Body of pancreas (tissue), 4 donors: ENCODE measurements at regions not wholly inside any gene's neighbourhood (a gene's known extent, or its start where the extent isn't known, plus 50 kb on each side); places are given as distances from the start of the nearest gene placed in this dataset.
"Not testable (repeated sequence)": the region's sequence is repeated elsewhere in the genome, so short reads cannot be mapped to it uniquely, and the experiment has no call there.

Source experiments
- ATAC-seq: fragments of 150-250 bp; one replicate; pipeline ENCODE4 v1.9.1; 2016
- DNase-seq, 4 donors: peaks; one replicate each; pipeline ENCODE4 v3.0.0-alpha.2; 2019
- H3K27ac ChIP-seq, 4 donors: fragments of 200-600 bp; sonication (generic); 1 replicate in 3 of 4; 2 replicates in 1 of 4; pipeline versions ENCODE4 v1.5.1 to v1.6.1; 2016 to 2019; ENCODE audit warnings: mild to moderate bottlenecking in 1 of 4, mixed read lengths in 1 of 4, moderate library complexity in 1 of 4
- H3K27me3 ChIP-seq, 2 donors: fragments of 200-600 bp; sonication (generic); one replicate each; pipeline ENCODE4 v1.6.0; 2016; ENCODE audit warnings: mild to moderate bottlenecking in 1 of 2
- H3K36me3 ChIP-seq, 2 donors: fragments of 200-600 bp; sonication (generic); replicated peaks in 1 of 2; 2 replicates each; pipeline ENCODE4 v1.5.1; 2016; ENCODE audit warnings: low read depth in 2 of 2; ENCODE audit not compliant: insufficient read depth in 1 of 2
- H3K4me1 ChIP-seq: fragments of 200-600 bp; sonication (generic); one replicate; pipeline ENCODE4 v1.6.0; 2016
- H3K4me3 ChIP-seq, 2 donors: fragments of 200-600 bp; sonication (generic); 1 replicate in 1 of 2; 2 replicates in 1 of 2; pipeline ENCODE4 v1.5.1; 2016 to 2019
- H3K9me3 ChIP-seq, 3 donors: fragments of 200-600 bp; sonication (generic); 1 replicate in 2 of 3; 2 replicates in 1 of 3; pipeline ENCODE4 v1.5.1; 2016
- CTCF ChIP-seq, 7 experiments: fragments of 450-650 bp in 4 of 7; fragments of 200-600 bp in 3 of 7; sonication (generic) in 3 of 7; IDR thresholded peaks; one replicate each; pipeline ENCODE4 v1.5.1; 2016 to 2019; ENCODE audit warnings: antibody characterized with exemption in 7 of 7
- POLR2A ChIP-seq, 3 donors: fragments of 450-650 bp; IDR thresholded peaks; one replicate each; pipeline ENCODE4 v1.6.1; 2016; ENCODE audit warnings: antibody characterized with exemption in 3 of 3, mild to moderate bottlenecking in 2 of 3
- WGBS, 2 donors: methylation state at CpG; one replicate each; pipeline ENCODE4 v1.1.5; 2017; 5-methylcytosine and 5-hydroxymethylcytosine counted together
- intact Hi-C: fragments of 100-400 bp; cut with DNase I; formaldehyde crosslinking; loops from one replicate; pipeline ENCODE4 v1.15.1; 2023

GRCh38 chr18:38174594-38174993, 609.0 kb upstream of the CELF4 start:
- H3K4me3 ChIP-seq, result no peak overlapping the region
- 10 to 12% methylated on average over 3 of the region's 3 CpGs for WGBS, 2 donors
- TF ChIP-seq POLR2A (IDR thresholded peaks at IDR 0.05), result no peak
- no peak for TF ChIP-seq CTCF (IDR thresholded peaks at IDR 0.05)
- DNase-seq (peak; percentile 17 to 39 (median 32)), ATAC-seq (peak; percentile 95)
- no peaks in the 10 kb centered on the region for H3K27me3 ChIP-seq
- peak overlapping the region in 3 of 4 donors; percentile 40 to 56 (median 48) for H3K27ac ChIP-seq
- H3K9me3 ChIP-seq, result no peaks in the 10 kb centered on the region
- intact Hi-C loops, result no loop called here
- peaks cover 13% of the 10 kb centered on the region for H3K4me1 ChIP-seq
- no peaks in the 10 kb centered on the region for H3K36me3 ChIP-seq

GRCh38 chr18:38174173-38174572, 608.6 kb upstream of the CELF4 start:
- peak overlapping the region in 3 of 4 donors; percentile 40 to 56 (median 48) for H3K27ac ChIP-seq
- H3K36me3 ChIP-seq, result no peaks in the 10 kb centered on the region
- ATAC-seq, result peak; percentile 64
- H3K9me3 ChIP-seq, result no peaks in the 10 kb centered on the region
- intact Hi-C loops, result no loop called here
- DNase-seq, result no peak
- no peak for TF ChIP-seq POLR2A (IDR thresholded peaks at IDR 0.05)
- TF ChIP-seq CTCF (IDR thresholded peaks at IDR 0.05), result no peak
- H3K4me3 ChIP-seq, result no peak overlapping the region
- WGBS, 2 donors, result 64 to 65% methylated on average over 1 of the region's 1 CpG
- H3K4me1 ChIP-seq, result peaks cover 13% of the 10 kb centered on the region
- H3K27me3 ChIP-seq, result no peaks in the 10 kb centered on the region

GRCh38 chr18:38170845-38171244, 605.2 kb upstream of the CELF4 start:
- Histone ChIP-seq H3K4me1 (peaks cover 13% of the 10 kb centered on the region), H3K4me3 (no peak overlapping the region), H3K9me3 (no peaks in the 10 kb centered on the region), H3K27me3 (no peaks in the 10 kb centered on the region), H3K36me3 (no peaks in the 10 kb centered on the region), H3K27ac (no peak overlapping the region)
- intact Hi-C loops, result no loop called here
- no peak for DNase-seq
- no peak for ATAC-seq
- TF ChIP-seq CTCF (IDR thresholded peaks at IDR 0.05) (no peak), POLR2A (IDR thresholded peaks at IDR 0.05) (no peak)

- no peaks in the 10 kb centered on the region for H3K36me3 ChIP-seq
- ATAC-seq (no peak), DNase-seq (no peak)
- no peak overlapping the region for H3K4me3 ChIP-seq
- TF ChIP-seq POLR2A (IDR thresholded peaks at IDR 0.05), result no peak
- TF ChIP-seq CTCF (IDR thresholded peaks at IDR 0.05), result no peak
- H3K27me3 ChIP-seq, result no peaks in the 10 kb centered on the region
- H3K27ac ChIP-seq, result no peak overlapping the region
- intact Hi-C loops, result no loop called here
- H3K9me3 ChIP-seq, result no peaks in the 10 kb centered on the region
- 68 to 69% methylated on average over 2 of the region's 2 CpGs for WGBS, 2 donors
- H3K4me1 ChIP-seq, result no peaks in the 10 kb centered on the region
Observed at GRCh38 chr18:38167623-38168022, 602.0 kb upstream of the CELF4 start.

GRCh38 chr18:38153116-38153515, 587.5 kb upstream of the CELF4 start:
- ATAC-seq, H3K4me3 ChIP-seq, intact Hi-C loops, DNase-seq, H3K4me1 ChIP-seq, H3K36me3 ChIP-seq, H3K27ac ChIP-seq, H3K9me3 ChIP-seq, H3K27me3 ChIP-seq: not testable (repeated sequence)
